LNCaP clone FGC (cell line): ENCODE measurements at regions not wholly inside any gene's neighbourhood (a gene's known extent, or its start where the extent isn't known, plus 50 kb on each side); places are given as distances from the start of the nearest gene placed in this dataset.
"Not testable (repeated sequence)": the region's sequence is repeated elsewhere in the genome, so short reads cannot be mapped to it uniquely, and the experiment has no call there.

Experiments used
- DNase-seq: peaks from one replicate; pipeline ENCODE4 v3.0.0-alpha.2; 2011; ENCODE audit warnings: low read depth
- H3K4me3 ChIP-seq: 2 replicates; pipeline ENCODE4 v1.5.1; 2011; ENCODE audit warnings: mild to moderate bottlenecking, low read depth, low read length, control low read depth
- CTCF ChIP-seq: IDR thresholded peaks from 2 replicates; pipeline ENCODE4 v1.5.1; 2012; ENCODE audit warnings: mild to moderate bottlenecking; ENCODE audit not compliant: control insufficient read depth, insufficient read depth; ENCODE audit errors: extremely low read depth

- no peak overlapping the region for H3K4me3 ChIP-seq
- TF ChIP-seq CTCF, result no peak
Measured at GRCh38 chr15:62320259-62320658, 155.2 kb upstream of the C2CD4B start.

DNA sequence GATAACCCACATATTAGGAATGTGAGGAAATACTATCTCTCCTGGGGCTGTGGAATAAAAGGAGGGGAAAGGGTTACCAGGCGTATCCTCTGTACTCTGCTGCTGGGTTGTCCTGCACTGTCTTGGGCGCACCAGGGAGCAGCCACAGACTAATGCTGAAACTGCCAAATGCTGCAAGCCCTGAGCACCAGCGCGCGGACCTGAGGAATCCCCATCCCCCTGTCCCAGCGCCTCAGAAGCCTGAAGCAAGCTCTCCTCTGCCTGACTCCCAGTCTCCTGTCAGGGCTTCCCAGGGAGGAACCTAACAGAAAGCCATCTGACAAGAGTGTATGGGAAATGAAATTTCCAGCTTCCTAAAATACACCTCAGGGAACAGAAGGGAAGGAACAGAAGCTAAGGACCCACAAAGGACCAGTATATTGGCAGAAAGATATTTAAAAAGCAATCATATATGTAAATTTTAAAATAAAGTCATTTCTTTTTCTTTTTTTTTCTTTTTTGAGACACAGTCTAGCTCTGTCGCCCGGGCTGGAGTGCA is 158.3 kb upstream of the C2CD4B start:
- TF ChIP-seq CTCF, result no peak
- no peak for DNase-seq
- no peak overlapping the region for H3K4me3 ChIP-seq

More at GRCh38 chr15:62320259-62320658, 155.2 kb upstream of the C2CD4B start:
- DNase-seq, result no peak

DNA sequence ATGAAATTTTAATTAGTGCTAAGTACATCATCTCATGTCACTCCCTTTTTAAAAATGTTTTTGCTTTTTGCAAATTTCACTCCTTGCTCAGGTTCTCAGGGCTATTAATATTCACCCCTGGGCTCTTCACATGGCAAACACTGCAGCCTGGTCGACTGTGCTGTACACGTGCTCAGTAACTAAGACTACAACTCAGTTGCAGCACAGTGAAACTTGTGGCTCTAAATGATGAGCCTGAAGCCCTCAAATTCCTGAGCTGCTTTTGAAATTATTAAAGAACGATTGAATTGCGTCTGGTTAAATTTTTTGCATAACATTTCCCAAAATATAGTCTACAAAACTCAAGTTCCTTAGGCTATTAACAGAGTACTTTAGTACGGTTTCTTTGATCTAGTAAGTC is 159.3 kb upstream of the C2CD4B start:
- no peak for DNase-seq
- H3K4me3 ChIP-seq, result no peak overlapping the region
- no peak for TF ChIP-seq CTCF

DNA sequence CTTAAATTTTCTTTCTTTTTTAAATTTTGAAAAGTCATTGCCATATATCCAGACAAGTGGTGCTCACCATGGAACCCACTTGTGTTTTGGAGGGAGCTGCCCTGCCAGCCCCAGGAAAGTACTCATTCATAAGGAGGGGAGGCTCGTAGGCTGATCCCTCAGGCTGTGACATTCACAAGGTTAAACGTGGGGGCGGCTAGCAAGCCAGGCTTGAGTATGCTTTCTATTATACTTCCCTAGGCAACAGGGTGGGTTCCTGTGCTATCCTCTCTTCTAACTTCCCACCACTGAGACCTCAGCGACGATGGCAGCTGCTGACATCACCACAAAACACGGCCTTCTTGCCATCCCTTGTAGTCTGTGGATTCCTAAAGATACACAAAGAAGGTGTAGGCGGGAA is 160.5 kb upstream of the C2CD4B start:
- no peak for DNase-seq
- no peak overlapping the region for H3K4me3 ChIP-seq
- no peak for TF ChIP-seq CTCF

- H3K4me3 ChIP-seq, result no peak overlapping the region
- no peak for DNase-seq
- no peak for TF ChIP-seq CTCF
Measured at GRCh38 chr15:62326460-62327011, 161.5 kb upstream of the C2CD4B start.

GRCh38 chr15:62327406-62327805 is 162.3 kb upstream of the C2CD4B start:
- no peak for DNase-seq
- no peak for TF ChIP-seq CTCF
- H3K4me3 ChIP-seq, result no peak overlapping the region

DNA sequence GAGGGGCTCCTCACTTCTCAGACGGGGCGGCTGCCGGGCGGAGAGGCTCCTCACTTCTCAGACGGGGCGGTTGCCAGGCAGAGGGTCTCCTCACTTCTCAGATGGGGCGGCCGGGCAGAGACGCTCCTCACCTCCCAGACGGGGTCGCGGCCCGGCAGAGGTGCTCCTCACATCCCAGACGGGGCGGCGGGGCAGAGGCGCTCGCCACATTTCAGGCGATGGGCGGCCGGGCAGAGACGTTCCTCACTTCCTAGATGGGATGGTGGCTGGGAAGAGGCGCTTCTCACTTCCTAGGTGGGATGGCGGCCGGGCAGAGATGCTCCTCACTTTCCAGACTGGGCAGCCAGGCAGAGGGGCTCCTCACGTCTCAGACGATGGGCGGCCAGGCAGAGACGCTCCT is 167.4 kb upstream of the C2CD4B start:
- H3K4me3 ChIP-seq, DNase-seq: not testable (repeated sequence)
